ENCODE measurements at regions not wholly inside any gene's neighbourhood (a gene's known extent, or its start where the extent isn't known, plus 50 kb on each side); places are given as distances from the start of the nearest gene placed in this dataset.

DNA sequence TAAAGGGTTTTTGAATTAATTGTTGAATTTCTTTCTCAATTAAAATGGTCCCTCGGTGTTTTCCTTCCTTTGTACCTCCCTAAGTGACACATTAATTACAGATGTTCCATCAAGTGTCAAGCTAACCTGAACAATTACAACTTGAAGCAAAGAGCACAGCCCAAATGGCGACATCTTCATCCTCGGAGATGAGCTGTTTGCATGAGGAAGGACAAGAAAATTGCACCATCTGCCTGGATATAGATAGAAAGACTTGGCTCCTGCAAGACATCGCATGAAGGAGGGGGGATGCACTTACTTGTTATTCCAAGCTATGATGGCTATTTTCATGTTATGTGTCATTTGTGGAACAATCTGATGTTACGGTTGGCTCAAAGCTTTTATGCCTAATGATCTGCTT, 86.4 kb upstream of the ZKSCAN2 start:
- TF ChIP-seq, protein P1, sequence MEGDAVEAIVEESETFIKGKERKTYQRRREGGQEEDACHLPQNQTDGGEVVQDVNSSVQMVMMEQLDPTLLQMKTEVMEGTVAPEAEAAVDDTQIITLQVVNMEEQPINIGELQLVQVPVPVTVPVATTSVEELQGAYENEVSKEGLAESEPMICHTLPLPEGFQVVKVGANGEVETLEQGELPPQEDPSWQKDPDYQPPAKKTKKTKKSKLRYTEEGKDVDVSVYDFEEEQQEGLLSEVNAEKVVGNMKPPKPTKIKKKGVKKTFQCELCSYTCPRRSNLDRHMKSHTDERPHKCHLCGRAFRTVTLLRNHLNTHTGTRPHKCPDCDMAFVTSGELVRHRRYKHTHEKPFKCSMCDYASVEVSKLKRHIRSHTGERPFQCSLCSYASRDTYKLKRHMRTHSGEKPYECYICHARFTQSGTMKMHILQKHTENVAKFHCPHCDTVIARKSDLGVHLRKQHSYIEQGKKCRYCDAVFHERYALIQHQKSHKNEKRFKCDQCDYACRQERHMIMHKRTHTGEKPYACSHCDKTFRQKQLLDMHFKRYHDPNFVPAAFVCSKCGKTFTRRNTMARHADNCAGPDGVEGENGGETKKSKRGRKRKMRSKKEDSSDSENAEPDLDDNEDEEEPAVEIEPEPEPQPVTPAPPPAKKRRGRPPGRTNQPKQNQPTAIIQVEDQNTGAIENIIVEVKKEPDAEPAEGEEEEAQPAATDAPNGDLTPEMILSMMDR (optimal IDR thresholded peaks at IDR 0.05 in 1 of 3, IDR thresholded peaks at IDR 0.05 in 1 of 3, conservative IDR thresholded peaks at IDR 0.05 in 1 of 3; ENCODE audit: extremely low read depth in 1 of 3, insufficient read depth in 2 of 3, low read length in 3 of 3), result no peak
- no peak for TF ChIP-seq EZH2 (IDR thresholded peaks at IDR 0.05; ENCODE audit: low read length)

All from keratinocyte (primary cell).